Nephron (organoid): ENCODE measurements at regions not wholly inside any gene's neighbourhood (a gene's known extent, or its start where the extent isn't known, plus 50 kb on each side); places are given as distances from the start of the nearest gene placed in this dataset.
A peak's percentile ranks its signal among the peaks of the same experiment; 100 is the strongest.

ENCODE experiments used
- H3K27ac Mint-ChIP-seq, 3 experiments: 2 replicates each; pipeline ENCODE4 v1.8.0; 2020; ENCODE audit warnings: mixed read lengths in 3 of 3, mild to moderate bottlenecking in 2 of 3, moderate library complexity in 1 of 3
- H3K27me3 Mint-ChIP-seq: 2 replicates; pipeline ENCODE4 v1.8.0; 2021; ENCODE audit warnings: low read depth, mild to moderate bottlenecking, moderate library complexity, mixed read lengths
- H3K36me3 Mint-ChIP-seq: 2 replicates; pipeline ENCODE4 v1.8.0; 2020; ENCODE audit warnings: low read depth, mixed read lengths
- H3K4me1 Mint-ChIP-seq: 2 replicates; pipeline ENCODE4 v1.8.0; 2020; ENCODE audit warnings: mixed read lengths
- H3K4me3 Mint-ChIP-seq, 3 experiments: 2 replicates each; pipeline ENCODE4 v1.8.0; 2020; ENCODE audit warnings: mild to moderate bottlenecking in 3 of 3, mixed read lengths in 3 of 3, moderate library complexity in 2 of 3
- H3K9me3 Mint-ChIP-seq: 2 replicates; pipeline ENCODE4 v1.8.0; 2020; ENCODE audit warnings: mixed read lengths
- CTCF ChIP-seq, 3 experiments: fragments of 200-600 bp; sonication (generic); IDR thresholded peaks; one replicate each; pipeline ENCODE4 v1.5.0; 2021; ENCODE audit warnings: antibody characterized with exemption in 3 of 3; ENCODE audit not compliant: unreplicated experiment in 3 of 3

DNA sequence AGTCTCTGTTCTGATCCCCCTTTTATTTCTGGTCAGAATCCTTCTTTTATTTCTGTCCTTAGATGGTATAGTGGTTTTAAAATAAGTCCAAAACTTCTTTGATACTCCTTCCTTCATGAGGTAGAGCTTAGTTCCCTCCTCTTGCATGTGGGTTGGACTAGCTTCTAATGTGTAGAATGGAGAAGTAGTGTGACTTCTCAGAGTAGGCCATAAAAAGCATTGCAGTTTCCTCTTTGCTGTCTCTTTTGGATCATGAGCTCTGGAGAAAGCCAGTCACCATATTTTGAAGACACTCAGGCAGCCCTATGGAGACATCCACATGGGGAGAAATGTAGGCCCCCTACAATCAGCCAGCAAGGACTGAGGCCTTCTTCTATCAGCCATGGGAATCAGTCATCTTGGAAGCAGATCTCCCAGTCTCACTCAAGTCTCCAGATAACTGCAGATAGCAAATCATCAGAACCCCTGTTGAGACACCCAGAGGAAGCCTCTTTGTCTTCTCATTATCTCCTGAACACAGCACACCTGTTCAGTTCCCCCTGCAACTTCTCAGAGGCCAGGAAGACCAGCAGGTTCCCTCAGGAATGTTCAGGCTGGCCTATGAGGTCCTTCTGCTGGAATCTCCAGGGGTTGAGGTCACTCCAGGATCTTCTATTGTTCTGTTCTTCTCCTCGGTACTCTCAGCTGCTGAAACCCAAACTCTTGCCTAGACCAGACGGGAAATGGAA is 511.9 kb upstream of the ZMIZ1 start:
- Mint-ChIP-seq H3K4me3 (no peak overlapping the region), H3K36me3 (no peaks in the 10 kb centered on the region)

DNA sequence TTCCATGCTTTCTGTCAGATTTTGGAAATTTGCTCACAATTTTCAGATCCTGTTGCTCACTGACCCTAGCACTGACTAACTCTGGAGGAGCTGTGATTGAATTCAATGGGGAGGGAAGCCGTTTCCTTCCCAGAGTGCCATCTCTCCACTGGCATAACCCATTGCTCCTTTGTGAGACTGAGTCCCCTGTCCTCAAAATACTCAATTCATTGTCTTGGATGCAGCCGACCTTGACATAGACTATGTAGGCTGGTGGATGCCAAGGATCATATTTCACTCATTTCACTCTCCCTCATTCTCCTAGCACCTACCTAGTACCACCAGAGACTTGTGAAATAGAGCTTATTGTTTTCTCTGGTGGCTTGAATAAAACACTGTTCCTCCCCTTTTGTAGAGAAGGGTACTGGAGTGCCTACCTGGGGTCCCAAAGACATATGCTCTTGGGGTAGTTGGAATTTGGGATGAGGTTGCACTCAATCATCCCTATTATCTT is 511.3 kb upstream of the ZMIZ1 start:
- Mint-ChIP-seq H3K27me3 (peaks cover 4% of the 10 kb centered on the region), H3K4me1 (peaks cover 51% of the 10 kb centered on the region), H3K36me3 (no peaks in the 10 kb centered on the region), H3K9me3 (peaks cover 2% of the 10 kb centered on the region), H3K4me3 (no peak overlapping the region), H3K27ac (peak overlapping the region in 2 of 3 experiments; percentile 39 to 41)
- TF ChIP-seq CTCF (IDR thresholded peaks at IDR 0.05; ENCODE audit: unreplicated experiment in 3 of 3): no peak

More for the DNA sequence above, 511.9 kb upstream of the ZMIZ1 start:
- Mint-ChIP-seq H3K27ac (peak overlapping the region; percentile 25 to 41 (median 33)), H3K4me1 (peaks cover 51% of the 10 kb centered on the region), H3K27me3 (peaks cover 4% of the 10 kb centered on the region), H3K9me3 (peaks cover 2% of the 10 kb centered on the region)
- no peak for TF ChIP-seq CTCF (IDR thresholded peaks at IDR 0.05; ENCODE audit: unreplicated experiment in 3 of 3)

- no peak for TF ChIP-seq CTCF (IDR thresholded peaks at IDR 0.05; ENCODE audit: unreplicated experiment in 3 of 3)
- Mint-ChIP-seq H3K9me3 (peaks cover 2% of the 10 kb centered on the region), H3K27ac (peak overlapping the region; percentile 89 to 97 (median 94)), H3K4me3 (no peak overlapping the region), H3K27me3 (peaks cover 7% of the 10 kb centered on the region), H3K36me3 (no peaks in the 10 kb centered on the region), H3K4me1 (peaks cover 58% of the 10 kb centered on the region)
Observed at GRCh38 chr10:78559661-78560340, 509.0 kb upstream of the ZMIZ1 start.

DNA sequence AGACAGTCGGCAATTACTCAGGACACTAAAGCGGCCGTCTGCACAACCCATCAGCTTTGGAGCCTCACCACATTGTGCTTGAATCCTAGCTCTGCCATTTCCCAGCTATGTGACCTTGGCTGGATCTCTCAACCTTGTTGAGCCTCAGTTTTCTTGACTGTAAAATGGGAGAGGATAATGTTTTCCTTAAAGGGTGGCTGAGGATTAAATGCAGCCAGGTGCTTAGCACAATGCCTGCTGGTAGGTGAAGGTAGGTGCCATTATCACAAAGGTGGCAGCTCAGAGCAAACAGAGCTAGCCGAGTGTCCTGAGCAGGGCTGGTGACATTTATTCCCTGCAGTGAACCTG is 508.5 kb upstream of the ZMIZ1 start:
- Mint-ChIP-seq H3K4me1 (peaks cover 63% of the 10 kb centered on the region), H3K27me3 (peaks cover 7% of the 10 kb centered on the region), H3K36me3 (no peaks in the 10 kb centered on the region), H3K27ac (peak overlapping the region; percentile 89 to 97 (median 94)), H3K4me3 (no peak overlapping the region), H3K9me3 (peaks cover 2% of the 10 kb centered on the region)
- no peak for TF ChIP-seq CTCF (IDR thresholded peaks at IDR 0.05; ENCODE audit: unreplicated experiment in 3 of 3)

GRCh38 chr10:78563314-78563713 is 505.5 kb upstream of the ZMIZ1 start:
- Mint-ChIP-seq H3K36me3 (no peaks in the 10 kb centered on the region), H3K4me1 (peaks cover 77% of the 10 kb centered on the region), H3K27me3 (peaks cover 7% of the 10 kb centered on the region), H3K27ac (peak overlapping the region; percentile 88 to 95 (median 93)), H3K4me3 (no peak overlapping the region), H3K9me3 (no peaks in the 10 kb centered on the region)
- no peak for TF ChIP-seq CTCF (IDR thresholded peaks at IDR 0.05; ENCODE audit: unreplicated experiment in 3 of 3)
